ENCODE measurements at regions not wholly inside any gene's neighbourhood (a gene's known extent, or its start where the extent isn't known, plus 50 kb on each side); places are given as distances from the start of the nearest gene placed in this dataset.

DNA sequence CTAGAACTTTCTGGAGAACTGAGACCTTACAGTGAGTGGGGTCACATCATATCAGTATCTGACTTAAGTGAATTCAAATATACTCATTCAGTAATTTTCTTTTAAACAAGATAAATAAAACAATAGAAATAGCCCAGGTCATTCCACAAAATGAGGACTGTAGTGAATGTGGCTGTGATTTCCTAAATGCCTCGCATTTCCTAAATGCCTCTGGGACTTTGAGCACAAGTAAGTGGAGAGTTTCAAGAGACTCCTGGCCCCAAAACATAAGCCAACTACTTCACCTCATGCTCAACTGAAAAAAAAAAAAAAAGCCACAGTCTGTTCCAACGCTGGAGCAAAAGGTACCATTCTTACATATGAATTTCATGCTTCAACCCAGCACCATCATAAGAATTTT is 81.5 kb downstream of the ZNF281 start:
- DNase-seq (ENCODE audit: low spot score) (no peak), ATAC-seq (no peak)
- intact Hi-C loops (cut with DNase I) = no loop called here

DNA sequence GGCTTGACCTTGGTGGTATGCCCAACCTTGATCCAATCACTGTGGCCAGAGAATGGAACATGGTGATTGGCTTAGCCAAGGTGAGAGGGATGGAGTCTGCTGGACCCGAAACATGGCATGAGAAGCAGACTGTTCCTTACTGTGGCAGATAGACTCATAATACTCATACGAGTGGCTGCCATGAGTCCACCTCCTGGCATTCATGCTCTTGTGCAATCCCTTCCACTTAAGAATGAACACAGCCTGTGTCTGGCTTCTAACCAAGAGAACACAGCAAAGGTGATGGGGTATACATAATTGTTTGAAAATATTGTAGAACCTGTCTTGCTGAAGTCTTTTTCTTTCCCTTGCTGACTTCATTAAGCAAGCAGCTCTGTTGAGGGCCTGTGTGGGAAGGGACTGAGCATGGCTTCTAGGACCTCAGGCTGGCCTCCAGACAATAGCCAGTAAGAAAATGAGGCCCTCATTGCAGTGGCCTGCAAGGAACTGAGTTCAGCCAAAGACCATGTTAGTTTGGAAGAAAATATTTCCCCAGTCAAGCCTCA is 85.9 kb downstream of the ZNF281 start:
- DNase-seq (ENCODE audit: low spot score) (no peak), ATAC-seq (no peak)
- intact Hi-C loops (cut with DNase I) = no loop called here

DNA sequence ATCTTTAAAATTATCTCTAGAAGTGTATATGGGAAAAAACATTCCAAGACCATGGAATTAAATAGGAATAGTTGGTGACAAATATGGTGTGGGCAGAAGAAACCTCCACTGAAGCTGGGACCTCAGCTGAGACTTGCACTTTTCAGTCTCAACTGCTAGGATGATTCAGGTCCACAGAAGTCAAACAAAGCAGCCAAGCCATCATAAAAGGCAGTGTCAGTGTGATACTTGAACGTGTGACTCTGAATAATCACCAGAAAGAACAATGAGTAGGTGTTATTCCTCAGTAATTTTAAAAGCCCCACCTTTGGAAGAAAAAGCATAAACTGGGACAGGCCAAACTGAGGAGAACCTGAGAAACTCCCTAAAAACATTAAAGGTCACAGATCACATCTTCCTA is 90.7 kb downstream of the ZNF281 start:
- intact Hi-C loops (cut with DNase I) = no loop called here
- no peak for ATAC-seq

DNA sequence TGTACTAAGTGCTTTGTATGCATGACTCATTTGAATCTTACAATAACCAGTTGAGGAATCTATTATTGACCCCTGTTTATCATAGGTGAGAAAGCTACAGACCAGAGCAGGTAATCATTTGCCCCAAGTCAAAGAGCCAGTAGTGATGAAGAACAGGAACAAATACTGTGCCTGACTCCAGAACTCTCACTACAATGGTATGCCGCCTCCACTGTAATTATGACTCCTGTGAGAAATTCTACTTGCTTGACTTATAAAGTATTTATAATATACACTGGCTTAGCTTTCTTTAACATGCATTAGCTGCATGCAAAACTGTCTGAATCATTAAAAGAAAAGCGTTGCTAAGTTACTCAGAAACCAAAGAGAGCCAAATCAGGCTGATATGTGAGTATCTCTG is 92.6 kb downstream of the ZNF281 start:
- intact Hi-C loops (cut with DNase I) = no loop called here
- DNase-seq (ENCODE audit: low spot score) (no peak), ATAC-seq (no peak)

More for the DNA sequence above, 90.7 kb downstream of the ZNF281 start:
- no peak for DNase-seq (ENCODE audit: low spot score)

DNA sequence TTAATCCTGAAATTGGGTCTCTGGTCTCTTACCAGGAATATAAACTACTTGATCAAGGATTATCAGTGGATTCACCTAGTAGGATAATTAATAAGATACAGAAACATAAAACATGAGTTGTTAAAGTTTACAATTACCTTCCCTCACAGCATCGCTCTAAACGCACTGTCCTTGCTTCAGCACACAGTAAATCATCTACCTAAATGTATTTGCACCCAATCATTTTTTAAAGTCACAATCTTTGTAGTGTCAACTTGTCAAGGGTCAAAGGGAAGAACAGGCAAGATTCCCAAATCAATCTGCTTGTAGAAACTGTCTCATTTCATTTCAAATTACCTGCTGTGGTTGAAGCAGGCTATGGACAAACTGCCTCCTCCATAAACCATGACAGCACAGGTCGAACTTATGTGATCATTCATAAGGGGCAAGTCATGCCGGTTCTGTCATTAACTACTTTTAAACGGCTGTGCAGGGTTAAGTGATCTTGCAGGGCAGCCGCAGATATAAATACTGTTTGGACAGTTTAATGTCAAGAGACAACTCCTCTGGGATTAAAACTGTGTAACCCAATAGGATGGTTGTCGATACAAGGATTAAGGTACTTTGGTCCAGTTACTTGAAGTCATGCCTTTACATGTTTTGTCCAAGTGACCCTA is 93.6 kb downstream of the ZNF281 start:
- ATAC-seq = no peak
- DNase-seq (ENCODE audit: low spot score) = no peak
- intact Hi-C loops (cut with DNase I) = no loop called here

DNA sequence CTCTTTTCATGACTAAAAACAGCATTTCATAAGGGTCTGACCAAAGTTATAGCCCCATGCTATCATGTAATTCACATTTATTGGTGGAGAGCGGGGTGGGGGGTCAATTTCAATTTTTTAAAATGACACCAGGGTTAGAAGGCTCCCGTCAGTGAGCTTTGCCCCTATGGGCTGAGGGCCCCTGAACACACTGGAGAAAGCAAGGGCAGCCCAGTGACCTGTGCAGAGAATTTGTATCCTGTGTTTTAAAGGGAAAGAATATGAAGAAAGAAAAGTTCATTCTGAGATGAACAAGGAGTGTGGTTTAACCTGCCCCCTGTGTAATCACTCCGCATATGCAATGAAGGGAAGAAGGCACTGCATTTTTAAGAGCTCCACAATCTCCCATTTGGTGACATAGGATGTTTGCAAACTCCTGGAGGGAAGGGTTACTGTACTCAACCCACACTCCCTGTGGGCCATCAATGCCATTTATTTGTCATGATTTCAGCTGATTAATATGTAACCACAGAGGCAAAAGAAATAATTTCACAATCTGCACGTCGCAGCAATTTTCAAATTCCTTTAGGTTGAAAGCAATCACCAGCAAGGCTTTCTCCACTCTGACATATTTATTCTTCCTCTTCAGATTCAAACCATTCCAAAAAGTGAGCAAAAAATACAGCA is 95.6 kb downstream of the ZNF281 start:
- intact Hi-C loops (cut with DNase I) = no loop called here
- ATAC-seq = no peak
- DNase-seq (ENCODE audit: low spot score) = no peak

DNA sequence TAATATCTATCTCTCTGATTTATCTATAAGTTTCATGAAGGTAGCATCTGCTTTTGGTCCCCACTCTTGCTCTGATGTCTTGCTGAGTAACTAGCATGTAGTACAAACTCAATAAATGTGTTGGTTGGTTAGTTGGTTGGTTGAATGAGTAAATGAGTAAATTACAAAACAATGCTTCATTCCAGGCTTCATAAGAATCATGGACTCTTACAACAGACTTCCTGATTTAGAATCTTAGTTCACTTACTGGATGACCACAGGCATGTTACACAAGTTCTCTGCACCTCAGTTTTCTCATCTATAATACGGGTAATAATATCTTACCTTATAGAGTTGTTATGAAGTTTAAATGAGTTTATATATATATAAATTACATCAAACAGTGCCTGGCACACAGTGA is 98.6 kb downstream of the ZNF281 start:
- intact Hi-C loops (cut with DNase I) = no loop called here
- ATAC-seq (no peak), DNase-seq (ENCODE audit: low spot score) (no peak)

DNA sequence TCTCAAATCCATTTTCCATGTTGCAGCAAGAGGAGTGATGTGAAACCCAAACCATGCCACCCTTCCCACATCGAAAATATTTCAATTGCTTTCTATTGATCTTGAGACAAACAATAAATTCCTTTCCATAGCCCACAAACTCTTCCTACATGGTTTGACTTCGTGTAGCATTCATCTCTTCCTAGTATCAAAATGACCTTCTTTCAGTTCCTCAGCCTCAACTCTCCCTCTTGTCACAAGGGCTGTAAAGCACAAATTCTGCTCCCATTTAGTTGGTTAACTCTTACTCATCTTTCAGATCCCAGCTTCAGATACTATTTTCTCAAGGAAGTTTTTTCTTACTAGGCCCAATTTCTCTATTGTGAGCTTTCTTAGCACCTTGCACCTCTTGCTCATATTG is 99.0 kb downstream of the ZNF281 start:
- ATAC-seq = no peak
- intact Hi-C loops (cut with DNase I) = no loop called here
- DNase-seq (ENCODE audit: low spot score) = no peak

DNA sequence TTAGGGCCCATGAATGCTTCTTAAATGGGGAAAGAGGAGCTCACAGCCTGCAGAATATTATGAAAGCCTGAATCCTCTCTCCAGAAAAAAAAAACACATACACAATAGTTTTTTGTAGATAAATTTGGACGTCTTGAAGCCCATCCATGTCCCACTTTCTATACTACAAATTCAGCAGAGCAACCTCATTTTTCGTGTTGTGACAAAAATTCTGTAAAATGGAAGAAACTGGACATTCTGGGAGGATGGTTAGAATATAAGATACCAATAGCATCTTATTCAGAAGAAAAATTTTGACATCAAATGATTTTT is 102.1 kb downstream of the ZNF281 start:
- DNase-seq (ENCODE audit: low spot score) = no peak
- intact Hi-C loops (cut with DNase I) = no loop called here
- no peak for ATAC-seq

DNA sequence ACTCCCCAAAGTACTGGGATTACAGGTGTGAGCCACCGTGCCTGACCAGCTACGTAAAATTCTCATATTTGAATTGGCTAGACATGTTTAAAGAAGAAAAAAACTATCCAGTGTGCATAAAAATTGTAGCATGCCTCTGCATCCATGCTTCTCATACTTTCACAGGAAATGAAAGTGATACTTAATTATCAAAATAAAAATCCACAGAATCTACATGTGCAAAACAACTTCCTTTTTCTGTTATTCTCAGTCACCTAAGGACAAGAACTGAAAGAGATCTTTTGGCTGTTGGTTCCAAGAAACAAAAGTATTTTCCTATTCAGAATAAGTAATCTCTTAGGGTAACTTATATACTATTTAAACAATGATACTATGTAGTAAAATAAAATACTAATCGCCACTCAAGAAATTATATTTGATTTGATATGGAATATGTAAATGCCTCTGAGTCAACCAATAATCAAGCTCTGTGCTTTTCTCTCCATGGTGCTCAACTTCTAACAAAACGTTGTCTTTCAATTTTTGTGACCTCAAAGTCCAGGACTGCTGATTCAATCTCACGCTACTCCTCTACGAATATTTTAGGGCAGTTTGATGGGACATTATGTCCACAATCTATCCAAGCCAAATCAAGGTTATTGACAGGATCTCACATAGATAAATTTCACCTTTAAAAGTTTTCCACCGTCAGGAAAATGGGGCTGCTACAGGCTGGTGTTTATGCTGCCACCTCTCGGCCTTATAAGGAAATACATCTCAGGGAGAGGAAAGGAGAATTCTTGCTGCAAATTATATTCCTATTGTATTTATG is 102.7 kb downstream of the ZNF281 start:
- intact Hi-C loops (cut with DNase I) = no loop called here
- DNase-seq (ENCODE audit: low spot score) = no peak
- no peak for ATAC-seq

DNA sequence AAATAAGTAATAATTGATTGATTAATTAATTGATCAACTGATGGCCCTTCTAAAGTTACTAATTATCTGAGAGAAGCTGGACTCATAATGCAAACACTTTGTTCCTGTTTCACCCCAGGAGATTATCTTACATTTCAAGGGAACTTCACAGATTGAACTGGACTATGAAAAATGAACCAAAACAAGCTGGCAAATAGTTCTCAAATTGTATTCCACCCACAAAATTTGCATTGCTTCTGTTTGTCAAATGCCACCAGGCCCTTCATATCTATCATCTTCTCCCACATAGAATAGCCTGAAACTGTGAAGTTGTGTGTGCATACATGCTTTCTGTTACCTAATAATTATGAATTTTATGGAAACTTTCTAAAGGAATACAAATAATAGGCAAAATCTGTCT is 104.0 kb downstream of the ZNF281 start:
- intact Hi-C loops (cut with DNase I) = no loop called here
- ATAC-seq = no peak
- DNase-seq (ENCODE audit: low spot score) = no peak

DNA sequence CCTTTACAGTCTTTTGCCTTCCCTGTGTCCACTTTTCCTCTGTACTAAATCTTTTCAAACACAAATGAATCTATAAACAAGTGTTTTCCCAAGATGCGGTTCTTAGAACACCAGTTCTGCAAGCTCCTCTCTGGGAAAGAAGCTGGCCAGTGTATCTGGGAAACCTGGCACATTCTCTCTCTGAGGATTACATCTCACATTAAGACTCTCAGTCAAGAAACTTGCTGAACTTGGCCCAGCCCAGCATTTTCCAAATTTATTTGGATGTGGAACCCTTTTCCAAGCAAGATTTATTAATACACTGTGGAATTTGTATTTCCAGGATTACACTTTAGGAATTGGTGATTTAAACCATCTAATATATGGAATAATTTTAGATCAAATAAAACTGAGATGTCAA is 105.7 kb downstream of the ZNF281 start:
- DNase-seq (ENCODE audit: low spot score) = no peak
- intact Hi-C loops (cut with DNase I) = no loop called here
- peak; percentile 62 for ATAC-seq

DNA sequence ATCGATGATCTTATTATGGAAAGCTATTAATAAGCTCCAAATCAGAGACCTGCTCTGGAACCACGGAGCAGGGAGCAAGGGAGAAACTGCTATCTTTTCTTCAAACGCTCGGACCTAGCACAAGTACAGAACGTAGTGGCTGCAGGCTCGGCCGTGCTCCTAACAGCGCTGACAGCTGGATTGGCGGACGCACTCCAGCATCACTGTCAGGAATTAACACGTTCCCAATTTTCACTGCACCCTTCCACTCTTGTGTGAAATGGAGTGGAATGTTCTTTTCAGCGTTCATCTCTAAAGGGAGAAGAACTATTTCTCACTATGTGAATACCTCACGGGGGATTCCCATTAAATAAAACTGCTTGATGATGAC is 106.9 kb downstream of the ZNF281 start:
- intact Hi-C loops (cut with DNase I) = no loop called here
- DNase-seq (ENCODE audit: low spot score) (no peak), ATAC-seq (peak; percentile 79)

DNA sequence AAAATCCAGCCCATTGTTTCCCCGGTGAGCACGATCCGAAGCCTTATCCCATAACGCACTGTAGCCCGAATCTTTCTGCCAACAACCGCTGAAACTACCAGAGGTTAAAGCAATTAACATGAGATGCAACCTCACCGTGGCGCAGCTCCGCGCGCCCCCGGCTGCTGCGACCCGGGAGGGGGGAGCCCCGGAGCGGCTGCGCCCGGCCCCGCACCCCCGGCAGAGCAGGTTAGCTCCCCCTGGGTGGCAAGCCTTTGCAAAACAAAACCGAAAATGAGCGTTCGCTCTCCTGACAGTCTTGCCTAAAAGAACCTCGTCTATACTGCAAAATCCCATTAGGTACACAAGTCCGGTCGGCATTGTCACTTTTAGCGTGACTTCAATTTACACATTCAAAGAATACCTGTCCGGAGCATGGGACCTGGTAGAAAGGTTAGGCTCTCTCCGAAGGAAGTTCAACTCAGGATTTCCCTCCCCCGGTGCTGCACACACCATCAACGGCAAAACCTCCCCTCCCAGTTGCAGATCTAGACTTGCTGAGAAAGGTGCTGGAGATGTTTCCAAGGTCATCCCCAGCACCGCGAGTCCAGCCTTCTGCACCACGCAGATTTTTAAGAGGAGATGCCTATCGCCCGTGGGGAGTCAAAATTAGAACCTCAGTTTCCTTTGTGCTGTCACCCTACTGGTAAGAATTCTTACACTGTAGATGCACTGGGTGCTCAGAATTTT is 107.5 kb downstream of the ZNF281 start:
- ATAC-seq (peak; percentile 57), DNase-seq (ENCODE audit: low spot score) (no peak)
- intact Hi-C loops (cut with DNase I) = no loop called here

DNA sequence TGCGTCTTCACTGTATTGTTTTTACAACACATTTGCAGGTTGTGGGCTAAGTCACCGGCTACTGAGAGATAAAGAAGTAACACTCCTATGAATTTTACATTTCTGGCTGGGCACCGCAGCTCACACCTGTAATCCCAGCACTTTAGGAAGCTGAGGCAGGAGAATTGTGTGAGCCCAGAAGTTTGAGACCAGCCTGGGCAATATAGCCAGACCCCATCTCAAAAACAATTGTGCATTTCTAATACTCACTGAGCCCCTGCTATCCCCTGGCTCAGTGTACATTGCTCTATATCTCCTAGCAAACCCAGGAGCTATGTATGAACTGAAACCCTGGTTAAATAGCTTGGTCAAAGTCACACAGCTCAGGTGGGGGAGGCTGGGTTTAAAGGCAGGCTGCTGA is 108.7 kb downstream of the ZNF281 start:
- intact Hi-C loops (cut with DNase I) = no loop called here
- no peak for DNase-seq (ENCODE audit: low spot score)
- ATAC-seq = no peak

DNA sequence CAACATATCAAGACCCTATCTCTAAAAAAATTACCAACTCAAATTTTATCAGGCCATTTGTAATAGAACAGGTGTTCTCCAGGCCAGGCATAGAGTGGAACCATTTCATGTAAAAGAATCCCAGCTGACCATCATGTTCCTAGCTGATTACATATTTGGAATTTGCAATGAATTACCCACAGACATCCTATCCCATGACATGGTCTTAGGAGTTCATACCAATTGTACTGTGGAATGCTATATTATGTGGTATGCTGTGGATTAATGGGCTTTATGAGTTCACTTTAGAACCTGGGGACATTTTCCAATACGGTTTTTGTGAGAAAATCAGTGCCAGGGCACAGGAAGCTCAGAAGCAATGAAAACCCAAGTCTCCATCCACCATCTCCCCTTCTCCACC is 110.3 kb downstream of the ZNF281 start:
- no peak for DNase-seq (ENCODE audit: low spot score)
- intact Hi-C loops (cut with DNase I) = no loop called here

DNA sequence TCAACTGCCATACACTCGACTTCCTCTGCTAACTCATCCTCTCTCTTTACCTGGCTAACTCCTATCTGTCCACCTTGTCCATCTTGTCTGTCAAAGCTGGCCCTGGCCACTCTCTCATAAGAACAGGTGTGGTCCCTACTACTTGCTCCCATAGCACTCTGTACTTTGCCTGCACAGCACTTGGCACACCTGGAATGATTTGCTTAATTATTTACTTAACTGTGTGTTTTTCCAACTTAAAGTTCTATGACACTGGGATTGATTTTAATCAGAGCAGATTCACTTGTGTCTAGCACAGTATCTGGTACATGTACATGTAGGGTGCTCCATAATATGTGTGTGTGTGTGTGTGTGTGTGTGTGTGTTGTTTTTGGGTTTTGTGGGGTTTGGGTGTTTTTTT is 111.6 kb downstream of the ZNF281 start:
- no peak for DNase-seq (ENCODE audit: low spot score)
- intact Hi-C loops (cut with DNase I) = no loop called here
- no peak for ATAC-seq

More for the DNA sequence above, 110.3 kb downstream of the ZNF281 start:
- ATAC-seq = no peak

DNA sequence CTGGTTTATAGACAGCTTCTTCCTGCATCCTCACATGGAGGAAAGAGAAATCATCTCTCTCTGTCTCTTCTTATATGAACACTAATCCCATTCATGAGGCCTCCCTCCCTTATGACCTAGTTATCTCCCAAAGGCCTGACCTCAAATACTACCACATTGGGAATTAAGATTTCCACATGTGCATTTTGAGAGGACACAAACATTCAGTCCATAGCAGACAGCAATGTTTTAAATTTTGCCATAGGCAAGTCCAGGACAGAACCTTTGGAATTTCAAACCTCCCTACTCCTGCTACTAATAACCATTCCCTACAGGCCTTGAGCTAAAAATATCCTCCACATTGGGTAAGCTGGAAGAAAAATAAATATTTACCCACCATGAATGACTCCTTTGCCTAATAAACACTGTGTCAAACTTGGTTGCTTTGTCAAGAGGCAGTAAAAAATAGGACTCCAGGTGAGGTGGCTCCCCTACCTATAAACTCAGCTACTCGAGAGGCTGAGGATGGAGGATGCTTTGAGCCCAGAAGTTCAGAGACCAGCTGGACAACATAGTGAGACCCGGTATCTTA is 113.7 kb downstream of the ZNF281 start:
- no peak for ATAC-seq

DNA sequence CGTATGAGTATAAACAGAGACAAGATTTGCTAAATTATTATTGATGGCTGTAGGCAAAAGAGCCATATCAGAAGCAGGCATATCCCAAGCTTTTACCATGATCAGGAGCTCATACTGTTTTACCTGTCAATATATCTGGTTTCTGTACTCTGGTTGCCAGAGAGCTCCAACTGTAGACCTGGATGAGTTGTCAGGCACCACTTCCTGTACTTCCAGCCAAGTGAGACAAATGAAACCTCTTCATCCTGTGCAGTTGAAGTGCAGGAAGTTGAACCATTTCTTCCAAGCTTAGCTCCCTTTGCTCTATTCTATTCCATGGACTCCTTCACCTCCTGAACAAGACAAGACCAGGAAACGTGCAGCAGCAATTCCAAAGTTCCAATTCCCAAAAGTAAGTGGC is 115.6 kb downstream of the ZNF281 start:
- ATAC-seq = no peak
- intact Hi-C loops (cut with DNase I) = no loop called here
- no peak for DNase-seq (ENCODE audit: low spot score)

More for the DNA sequence above, 113.7 kb downstream of the ZNF281 start:
- no peak for DNase-seq (ENCODE audit: low spot score)
- intact Hi-C loops (cut with DNase I) = no loop called here
